ENCODE measurements at regions not wholly inside any gene's neighbourhood (a gene's known extent, or its start where the extent isn't known, plus 50 kb on each side); places are given as distances from the start of the nearest gene placed in this dataset.
A peak's percentile ranks its signal among the peaks of the same experiment; 100 is the strongest.

DNA sequence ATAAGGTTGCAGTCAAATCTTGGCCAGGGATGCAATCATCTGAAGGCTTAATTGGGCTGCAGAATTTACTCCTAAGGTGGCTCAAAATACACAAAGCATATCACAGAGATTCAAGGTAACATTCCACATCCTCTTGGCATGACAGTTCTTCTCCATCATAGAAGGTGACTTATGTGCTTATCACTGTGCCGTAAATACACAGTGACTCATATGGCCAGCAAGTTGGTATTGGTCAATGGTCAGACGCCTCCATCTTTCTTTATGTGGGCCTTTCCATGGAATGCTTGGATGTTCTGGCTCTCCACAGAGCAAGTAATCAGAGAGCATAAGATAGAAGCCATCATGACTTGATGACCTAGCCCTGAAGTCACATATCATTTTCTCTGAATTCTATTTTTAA is 168.8 kb upstream of the ST8SIA2 start:
- DNase-seq = no peak

DNA sequence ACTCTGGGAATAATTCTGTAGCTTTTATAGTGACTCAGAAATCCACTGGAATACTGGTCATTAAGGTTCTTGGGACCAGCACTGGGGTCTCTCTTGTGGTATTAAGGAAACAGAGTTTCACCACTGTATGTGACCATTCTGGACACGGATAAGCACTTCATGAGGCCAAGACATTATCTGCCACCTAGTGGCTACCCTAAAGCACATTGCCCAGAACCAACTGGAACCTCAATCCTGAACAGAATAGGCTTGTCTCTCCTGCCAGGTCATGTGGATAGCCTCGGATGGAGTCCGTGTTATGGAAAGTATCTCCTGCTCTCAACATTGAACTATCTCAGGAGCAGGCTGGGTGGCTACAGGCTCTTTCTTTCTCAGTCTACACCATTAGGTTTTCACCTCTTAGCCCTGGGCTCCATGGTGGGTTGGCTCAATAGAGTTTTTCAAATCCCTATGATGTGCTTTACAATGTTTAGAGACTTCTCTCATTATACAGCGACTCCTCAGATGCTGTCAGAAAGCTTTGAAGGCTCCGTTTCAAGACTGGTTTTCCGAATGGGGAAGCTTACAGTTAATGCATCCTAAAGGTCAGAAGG is 167.6 kb upstream of the ST8SIA2 start:
- no peak for DNase-seq

DNA sequence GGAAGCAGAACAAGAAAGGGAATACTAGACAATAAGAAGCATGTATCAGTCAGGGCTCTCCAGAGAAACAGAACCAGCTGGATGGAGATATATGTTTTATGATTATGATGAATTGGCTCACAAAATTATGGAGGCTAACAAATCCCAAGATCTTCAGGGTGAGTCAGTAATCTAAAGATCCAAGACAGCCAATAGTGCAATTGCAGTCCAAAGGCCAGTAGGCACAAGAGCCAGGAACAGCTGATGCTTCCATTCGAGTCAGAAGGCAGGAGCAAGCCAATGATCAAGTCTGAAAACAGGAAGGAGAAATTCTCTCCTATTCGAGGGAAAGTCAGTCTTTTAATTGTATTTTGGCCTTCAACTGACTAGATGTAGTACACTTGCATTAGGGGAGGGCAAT is 164.9 kb upstream of the ST8SIA2 start:
- DNase-seq = no peak

DNA sequence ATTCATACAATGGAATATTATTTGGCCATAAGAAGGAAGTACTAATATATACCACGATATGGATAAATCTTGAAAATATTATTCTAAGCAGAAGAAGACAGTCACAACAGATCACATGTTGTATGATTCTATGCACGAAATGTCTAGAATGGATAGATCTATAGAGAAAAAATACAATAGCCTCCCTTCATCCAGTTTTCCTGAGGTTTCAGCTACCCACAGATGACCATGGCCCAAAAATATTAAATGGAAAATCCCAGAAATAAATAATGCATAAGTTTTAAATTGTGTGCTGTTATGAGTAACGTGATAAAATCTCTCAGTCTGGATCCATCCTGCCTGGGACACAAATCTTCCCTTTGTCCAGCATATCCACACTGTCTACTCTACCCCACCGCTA is 162.2 kb upstream of the ST8SIA2 start:
- DNase-seq = no peak

DNA sequence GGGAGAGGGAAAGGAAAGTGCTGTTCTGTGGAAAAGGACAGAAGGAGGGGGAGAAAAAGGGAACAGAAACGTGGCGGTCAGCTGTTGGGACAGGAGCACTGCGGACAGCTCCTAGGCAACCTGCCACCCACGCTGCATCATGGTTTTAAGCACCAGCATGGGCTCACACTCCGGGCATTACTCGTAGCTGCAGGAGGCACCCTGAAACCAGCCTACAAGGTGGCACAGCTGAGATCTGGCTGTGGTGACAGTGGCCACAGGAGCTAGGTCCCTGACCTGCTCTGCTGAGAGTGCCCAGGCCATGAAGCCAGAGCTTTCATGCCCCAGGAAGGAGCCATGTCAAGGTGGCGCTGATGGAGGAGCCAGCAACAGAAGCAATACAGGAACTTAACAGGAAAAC is 161.4 kb upstream of the ST8SIA2 start:
- DNase-seq = no peak

DNA sequence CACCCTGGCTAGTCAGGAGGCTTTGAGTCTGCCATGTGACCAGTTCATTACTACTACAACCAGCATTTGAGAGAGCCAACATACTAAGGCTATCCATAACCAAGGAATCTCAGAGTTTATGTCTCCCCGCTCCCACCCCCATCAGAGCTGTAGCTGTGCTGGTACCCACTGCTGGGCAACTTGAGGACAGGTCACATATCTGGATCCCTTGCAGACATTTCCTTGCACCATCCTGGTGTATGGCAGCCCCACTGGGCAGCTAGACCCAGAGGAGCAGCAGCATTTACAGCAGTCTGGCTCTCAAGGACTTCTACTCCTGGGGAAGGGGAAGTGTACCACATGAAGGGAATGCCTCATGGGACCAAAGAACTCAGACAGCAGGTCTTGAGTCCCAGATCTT is 160.8 kb upstream of the ST8SIA2 start:
- DNase-seq = no peak

DNA sequence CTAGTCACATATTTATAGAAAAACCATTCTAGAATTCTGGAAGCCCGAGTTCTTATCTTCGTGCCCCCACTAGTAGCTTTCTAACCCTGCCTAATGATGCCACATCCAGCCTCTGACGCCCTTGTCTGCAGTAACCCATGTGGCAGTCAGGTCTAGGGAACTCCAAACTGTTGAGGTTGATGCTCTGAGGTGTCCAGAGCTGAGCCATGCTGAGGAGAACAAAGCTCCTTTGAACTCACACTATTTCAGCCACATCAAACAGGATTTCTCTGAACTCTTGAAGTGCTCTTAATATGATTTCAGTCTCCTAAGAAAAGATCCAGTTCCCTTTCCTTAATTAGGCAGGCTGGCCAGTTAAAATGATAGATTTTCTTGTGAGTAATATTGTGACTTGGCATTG is 150.5 kb upstream of the ST8SIA2 start:
- DNase-seq = no peak

DNA sequence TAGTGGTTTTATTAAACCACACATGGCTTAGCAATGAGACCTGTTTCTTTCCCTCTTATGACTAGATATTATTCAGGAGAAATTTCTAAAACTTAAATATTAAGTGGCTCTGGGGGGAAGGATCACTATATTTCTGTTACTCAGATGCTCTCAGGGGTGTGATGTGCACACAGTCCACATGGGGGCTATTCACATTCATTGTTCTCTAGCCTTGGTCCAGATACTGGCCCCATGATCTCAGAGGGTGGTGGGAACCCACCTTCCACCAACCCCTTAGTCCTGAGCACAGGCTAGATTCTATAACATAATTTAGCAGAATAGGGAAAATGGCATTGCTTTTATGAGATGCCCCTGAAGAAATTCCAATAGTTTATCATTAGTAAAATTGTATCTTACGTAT is 149.0 kb upstream of the ST8SIA2 start:
- no peak for DNase-seq

DNA sequence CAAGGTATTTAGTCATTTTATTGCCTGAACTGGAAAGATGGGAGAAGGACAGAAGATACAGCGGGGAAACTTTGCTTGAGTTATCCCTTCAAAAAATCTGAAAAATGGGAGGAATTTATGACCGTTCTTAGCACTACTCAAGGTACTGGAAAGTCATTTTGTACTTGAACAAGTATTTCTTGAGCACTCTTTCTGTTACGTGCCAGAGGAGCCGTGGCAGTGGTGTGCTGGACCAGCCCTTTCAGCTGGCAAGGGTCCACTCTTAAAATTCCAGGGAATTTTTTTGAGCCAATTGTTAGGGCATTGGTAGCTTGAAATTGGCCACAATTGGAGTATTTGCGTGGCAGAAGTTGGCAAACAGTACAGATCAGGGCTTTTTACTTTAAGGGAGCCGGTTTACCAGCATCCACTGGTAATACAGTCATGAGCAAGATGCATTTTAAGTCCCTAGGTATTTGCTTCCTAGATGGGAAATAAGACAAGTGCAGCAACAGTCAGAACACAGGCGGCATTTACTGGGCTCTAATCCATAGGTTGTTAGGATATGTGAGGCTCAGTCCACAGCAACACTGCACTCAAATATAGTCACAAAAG is 145.9 kb upstream of the ST8SIA2 start:
- DNase-seq = no peak

DNA sequence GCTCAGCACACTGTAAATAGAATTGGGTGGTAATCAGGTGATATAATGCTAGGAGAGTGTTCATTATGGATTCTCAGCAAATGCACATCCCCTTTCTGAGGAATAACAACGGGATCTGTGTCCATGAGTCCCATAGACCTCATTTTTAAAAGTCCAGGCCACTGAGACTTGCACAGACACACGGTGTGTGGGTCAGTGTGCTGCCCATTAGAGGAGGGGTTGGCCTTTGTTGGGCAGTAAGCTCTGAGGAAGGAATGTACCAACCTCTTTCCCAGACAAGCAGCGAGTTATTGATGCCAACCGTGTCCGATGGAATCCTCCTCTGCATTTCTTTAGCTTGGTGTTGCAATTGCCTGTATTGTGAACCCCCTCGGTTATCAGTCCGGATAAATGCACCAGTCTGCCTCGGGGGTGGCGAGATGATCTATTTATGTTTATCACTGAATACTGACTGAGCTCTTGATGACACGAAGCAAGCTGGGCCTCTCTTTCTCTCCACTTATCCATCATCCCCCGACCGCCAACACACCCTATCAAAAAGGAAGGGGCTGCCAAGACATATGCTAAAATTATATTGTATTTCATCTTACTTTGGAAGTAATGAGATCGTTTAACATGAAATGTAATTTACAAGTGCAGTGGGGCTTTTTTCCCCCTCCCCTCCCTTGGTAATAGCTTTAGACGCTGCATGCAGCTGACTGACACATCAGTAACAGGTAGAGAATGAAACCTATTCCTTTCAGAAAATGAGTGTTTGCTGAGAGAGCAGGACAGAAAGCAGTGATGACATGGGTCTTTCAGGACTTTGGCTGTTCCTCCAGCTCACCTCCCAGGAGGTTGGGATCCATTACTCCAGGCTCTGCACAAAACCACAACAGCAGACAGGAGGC is 126.6 kb upstream of the ST8SIA2 start:
- no peak for DNase-seq

DNA sequence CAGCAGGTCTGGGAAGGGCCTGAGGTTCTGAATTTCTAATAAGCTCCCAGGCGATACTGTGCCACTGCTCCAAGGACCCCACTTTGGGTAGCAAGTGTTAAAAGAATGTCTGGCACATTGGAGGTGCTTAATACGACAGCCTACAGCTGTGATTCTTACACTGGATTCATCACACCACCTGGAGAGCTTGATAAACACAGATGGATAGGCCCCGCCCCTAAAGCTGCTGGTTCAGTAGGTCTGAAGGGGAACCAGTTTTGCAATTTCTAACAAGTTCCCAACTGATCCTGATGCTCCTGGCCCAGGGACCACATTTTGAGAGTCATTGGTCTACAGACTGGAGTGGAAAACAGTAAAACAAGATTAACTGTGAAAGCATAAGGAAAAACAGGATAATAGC is 124.8 kb upstream of the ST8SIA2 start:
- DNase-seq = peak in 1 of 2 experiments; percentile 24

DNA sequence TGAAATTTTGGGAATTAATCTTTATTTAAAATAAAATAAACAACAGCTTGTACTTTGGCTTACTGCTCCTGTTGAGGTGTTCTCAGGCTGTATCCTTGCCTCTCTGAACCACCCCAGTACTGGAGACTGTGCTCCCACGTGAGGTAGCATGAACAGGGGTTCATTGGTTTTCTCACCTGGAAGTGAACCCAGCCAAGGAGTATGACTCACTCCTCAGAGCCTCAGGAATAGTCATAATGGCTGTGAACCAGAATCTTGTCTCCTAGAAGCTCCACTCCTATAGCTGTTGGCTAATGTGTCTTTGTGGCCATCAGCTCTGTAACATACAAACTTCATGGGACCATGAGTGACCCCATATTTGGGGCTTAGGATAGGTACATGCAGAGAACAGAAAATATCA is 122.5 kb upstream of the ST8SIA2 start:
- no peak for DNase-seq

DNA sequence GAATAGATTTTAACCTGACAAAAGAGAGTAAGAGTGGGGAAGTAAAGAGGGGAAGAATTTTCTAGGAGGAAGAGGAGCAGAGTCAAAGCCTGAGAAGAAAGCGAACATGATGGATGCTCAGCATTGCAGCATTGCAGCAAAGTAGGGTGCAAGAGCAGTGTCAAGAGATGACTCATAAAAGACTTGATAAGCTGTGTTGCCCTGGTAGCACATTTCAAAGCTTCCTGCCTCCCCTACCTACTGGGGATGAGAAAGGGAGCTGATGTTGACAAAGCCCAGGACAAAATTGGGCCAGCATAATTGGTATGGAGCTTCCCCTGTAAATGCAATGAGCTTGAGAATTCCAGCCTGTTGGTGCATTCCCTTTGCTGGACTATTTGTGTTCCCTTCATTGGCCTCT is 121.6 kb upstream of the ST8SIA2 start:
- no peak for DNase-seq

DNA sequence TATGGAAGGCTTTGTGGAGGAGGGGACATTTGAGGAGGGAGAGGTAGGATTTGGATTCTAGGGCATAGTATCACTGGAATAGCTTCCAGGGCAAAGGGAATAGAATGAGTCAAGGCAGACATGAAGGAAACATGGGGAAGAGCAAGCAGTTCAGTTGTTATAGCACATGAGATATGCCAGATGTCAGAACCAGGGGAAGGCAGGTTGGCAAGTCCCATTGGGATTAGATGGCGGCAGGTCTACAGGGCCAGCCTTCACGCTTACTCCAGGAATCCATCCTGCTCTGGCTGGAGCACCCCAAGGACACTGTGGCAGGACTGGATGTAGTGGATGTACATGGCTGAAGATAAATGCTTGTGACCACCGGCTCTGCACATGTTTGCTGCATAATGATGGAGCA is 120.4 kb upstream of the ST8SIA2 start:
- DNase-seq = no peak

DNA sequence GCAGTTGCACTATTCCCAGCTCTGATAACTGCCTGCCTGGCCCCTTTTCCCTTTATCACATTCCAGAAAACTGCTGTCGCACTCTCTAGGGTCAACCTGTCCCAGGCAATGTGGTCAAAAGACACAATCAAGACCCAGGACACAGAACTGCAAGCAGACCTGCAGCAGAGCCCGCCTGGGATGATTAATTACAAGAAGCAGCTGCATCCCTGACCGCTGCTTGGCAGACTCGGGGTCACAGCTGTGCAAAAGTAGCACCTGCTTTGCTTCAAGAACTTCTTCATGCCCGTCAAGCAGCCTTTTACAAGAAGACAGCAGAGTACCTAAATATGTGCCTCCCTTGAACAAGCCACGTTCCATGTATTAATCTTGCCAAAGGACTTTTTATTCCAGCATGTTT is 120.0 kb upstream of the ST8SIA2 start:
- no peak for DNase-seq

DNA sequence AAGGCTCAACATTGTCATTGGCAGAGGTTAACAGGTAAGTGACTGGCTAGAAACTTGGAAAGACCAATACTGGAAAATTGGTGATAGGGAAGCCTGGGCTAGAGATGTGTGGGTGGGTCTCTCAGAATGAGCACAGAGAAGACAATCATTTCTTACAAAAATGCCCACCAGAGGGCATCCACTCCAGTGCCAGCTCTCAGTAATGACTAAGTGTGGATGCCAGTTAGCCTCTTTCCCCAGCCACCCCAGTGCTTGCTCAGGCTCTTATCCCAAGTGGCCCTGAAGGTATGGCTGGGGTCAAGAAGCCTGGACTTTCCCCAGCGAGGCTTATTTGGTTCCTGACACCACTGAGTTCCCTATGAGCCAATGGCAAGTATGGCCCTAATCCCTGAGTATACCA is 115.9 kb upstream of the ST8SIA2 start:
- peak; percentile 22 to 24 for DNase-seq

DNA sequence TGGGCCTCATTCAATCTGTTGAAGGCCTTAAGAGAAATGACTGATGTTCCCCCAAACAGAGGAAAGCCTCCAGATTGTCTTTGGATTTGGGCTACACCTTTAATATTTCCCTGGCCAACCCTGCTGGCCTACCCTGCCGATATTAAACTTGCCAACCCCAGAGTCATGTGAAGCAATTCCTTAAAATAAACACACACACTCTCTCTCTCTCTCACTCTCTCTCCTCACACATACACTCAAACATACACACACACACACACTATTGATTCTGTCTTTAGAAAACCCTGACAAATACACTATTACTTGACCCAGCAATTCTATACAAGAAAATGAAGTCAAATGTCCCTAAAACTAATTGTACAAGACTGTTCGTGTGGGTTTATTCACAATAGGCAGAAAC is 109.9 kb upstream of the ST8SIA2 start:
- DNase-seq = no peak

DNA sequence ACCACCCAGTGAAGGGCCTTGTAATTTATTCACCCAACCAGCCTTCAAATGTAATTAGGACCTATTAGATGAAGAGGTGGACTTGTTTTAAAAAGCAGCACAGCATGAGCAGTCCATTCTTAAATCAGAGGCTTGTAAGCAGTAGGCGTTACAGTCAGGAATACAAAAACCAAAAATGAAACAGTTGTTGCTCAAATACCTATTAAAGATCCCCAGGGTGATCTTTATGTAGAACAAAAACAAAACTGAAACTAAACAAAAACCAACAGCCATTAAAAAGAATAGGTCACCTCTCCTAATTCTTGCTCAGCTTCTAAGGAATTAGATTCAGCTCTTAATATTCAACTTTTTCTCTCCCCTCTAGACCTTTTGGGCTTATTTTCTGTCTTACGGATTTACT is 104.9 kb upstream of the ST8SIA2 start:
- no peak for DNase-seq

DNA sequence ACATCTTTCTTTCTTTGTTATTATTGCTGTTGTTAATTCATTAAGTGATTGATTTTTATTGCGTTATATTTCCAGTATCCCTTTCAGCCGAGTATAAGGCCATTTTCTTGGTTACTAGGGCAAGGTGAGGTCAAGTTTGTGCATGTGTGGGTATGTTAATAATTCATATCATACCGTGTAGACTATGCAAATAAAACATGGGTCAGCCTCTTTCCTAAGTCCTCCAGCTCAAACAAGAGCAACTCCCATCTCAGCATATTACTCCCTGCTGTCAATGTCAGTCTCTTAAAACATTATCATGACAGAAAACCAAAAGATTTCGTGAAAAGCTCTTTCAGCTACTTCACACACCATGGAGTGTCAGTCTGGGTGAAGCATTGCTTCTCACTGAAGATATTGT is 103.9 kb upstream of the ST8SIA2 start:
- no peak for DNase-seq

DNA sequence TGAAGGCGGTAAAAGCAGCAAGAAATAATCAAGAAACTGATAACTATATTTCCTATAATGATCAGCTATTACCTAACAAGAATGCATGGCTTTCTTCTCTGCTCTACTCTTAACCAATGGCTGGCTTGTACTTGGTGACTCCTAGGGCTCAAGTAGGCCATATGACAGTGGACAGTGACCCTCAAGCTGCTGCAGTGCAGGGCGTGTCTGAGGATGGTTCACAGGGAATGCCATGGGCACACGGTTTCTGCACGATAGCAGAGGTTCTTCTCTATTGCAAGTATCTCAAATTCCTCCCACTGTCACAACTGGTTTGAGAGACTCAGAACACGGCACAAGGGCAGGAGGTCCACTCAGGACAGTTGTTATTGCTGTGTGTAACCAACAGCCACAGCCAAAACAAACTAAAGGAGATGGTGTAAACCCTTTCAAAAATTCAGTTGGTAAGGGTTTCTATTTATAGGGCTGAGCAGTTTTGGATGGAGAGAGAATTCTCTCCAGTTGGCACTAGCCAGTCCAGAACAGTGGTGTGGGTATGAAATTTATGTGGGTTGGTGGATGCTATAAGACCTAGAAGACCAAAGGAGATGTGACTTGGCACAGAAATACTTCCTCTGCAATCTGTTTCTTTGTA is 103.2 kb upstream of the ST8SIA2 start:
- DNase-seq = no peak

DNA sequence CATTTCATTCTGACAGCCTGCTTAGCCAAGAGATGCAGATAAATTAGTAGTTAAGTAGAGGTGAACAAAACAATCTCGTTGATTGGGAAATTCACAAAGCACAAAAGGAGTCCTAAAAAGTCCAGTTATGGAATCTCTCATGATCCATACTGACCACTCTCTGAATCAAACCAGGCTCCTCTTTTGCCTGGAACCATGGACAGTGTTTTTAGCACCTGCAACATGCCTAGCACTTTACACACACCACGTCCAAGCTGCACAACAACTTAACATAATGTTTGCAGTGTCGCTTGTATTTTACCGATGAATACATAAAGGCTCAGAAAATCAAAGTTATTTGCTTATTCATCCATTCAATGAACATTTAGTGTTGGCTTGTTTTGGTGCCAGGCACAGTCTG is 101.8 kb upstream of the ST8SIA2 start:
- no peak for DNase-seq

DNA sequence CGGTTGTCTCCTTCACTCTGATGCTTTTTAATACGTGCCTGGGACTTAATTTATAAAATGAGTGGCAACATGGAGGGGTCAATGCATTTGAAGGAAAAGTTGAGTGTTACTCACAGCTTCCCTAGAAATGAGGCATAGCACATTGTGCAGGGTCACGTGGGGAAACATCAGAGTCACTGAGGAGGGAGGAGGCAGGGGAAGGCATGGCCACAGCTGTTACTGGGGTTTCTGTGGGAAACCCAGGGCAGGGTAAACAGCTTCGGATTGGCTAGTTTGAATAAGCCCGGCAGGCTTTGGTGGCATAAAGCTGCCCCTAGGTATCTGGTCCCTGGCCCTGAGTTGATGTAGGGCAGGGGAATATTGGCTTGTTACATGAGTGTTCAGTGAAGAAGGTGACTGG is 98.9 kb upstream of the ST8SIA2 start:
- DNase-seq = no peak

DNA sequence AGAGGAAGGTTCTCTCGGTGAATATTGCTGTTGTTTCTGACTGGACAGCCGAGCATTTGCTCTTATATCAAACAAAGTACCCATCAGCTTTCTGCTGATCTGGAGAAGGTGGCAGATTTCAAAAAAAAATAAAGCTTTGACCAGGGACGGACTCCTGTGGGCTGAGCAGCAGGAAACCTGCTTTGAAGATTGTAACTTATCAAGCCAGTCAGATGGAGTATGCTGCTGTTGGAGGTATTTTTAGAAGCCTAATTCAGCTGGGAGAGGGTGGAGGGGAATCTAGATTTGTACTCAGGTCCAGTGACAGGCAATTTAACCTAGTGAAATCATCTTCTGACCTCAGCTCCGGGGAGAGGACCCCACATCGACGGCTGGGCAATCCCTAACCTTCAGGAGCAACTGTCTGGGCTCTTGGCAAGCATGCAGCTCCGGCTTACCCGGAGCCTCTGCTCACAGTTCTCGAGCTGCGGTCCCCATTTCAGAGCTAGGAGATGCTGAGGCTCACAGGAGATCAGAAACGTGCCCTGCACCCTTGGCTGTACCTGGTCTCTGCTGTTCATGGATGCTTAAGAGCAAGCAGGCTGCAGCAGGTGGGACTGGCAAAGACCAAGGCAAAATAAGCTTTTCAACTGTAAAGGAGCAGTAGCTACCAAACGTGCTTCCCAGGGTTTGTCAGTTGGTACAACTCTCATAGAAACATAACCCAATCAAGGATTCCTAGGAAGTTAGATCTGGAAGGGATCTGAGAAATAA is 89.3 kb upstream of the ST8SIA2 start:
- DNase-seq = no peak

Data from NCI-H2081 (cell line).